ENCODE measurements at regions not wholly inside any gene's neighbourhood (a gene's known extent, or its start where the extent isn't known, plus 50 kb on each side); places are given as distances from the start of the nearest gene placed in this dataset.

GRCh38 chr4:116070283-116070682 is 956.9 kb upstream of the NDST4 start:
- DNase-seq (ENCODE audit: low read depth in 2 of 2), result peak in 1 of 2 donors; percentile 20
- Histone ChIP-seq H3K79me2 (ENCODE audit: control insufficient read depth, insufficient read depth, low read length) (no peaks in the 10 kb centered on the region), H3K4me2 (ENCODE audit: extremely low read depth, insufficient read depth, low read length) (no peak overlapping the region), H3K27ac (ENCODE audit: insufficient read depth, low read length) (no peak overlapping the region), H2AFZ (ENCODE audit: low read length) (no peak overlapping the region), H3K9me3 (ENCODE audit: control insufficient read depth, insufficient read depth, low read depth, low read length) (no peaks in the 10 kb centered on the region), H4K20me1 (ENCODE audit: control insufficient read depth, extremely low read depth, insufficient read depth, low read length) (no peaks in the 10 kb centered on the region), H3K4me3 (replicated peaks in 1 of 4; ENCODE audit: control extremely low read depth in 1 of 4, insufficient read depth in 1 of 4, low read depth in 3 of 4, low read length in 4 of 4) (no peak overlapping the region), H3K27me3 (ENCODE audit: control insufficient read depth, insufficient read depth, low read length) (no peaks in the 10 kb centered on the region), H3K4me1 (ENCODE audit: control insufficient read depth, extremely low read depth, insufficient read depth, low read length) (no peaks in the 10 kb centered on the region), H3K36me3 (ENCODE audit: control insufficient read depth, insufficient read depth, low read length) (no peaks in the 10 kb centered on the region), H3K9ac (ENCODE audit: insufficient read depth, low read length) (no peak overlapping the region)
- TF ChIP-seq EZH2 (IDR thresholded peaks at IDR 0.05; ENCODE audit: low read length, missing control alignments) (no peak), CTCF (conservative IDR thresholded peaks at IDR 0.05 in 1 of 2, IDR thresholded peaks at IDR 0.05 in 1 of 2; ENCODE audit: low read depth in 1 of 2, low read length in 2 of 2) (no peak)

GRCh38 chr4:116066711-116067245 is 953.4 kb upstream of the NDST4 start:
- no peaks in the 10 kb centered on the region for H4K20me1 ChIP-seq (ENCODE audit: control insufficient read depth, extremely low read depth, insufficient read depth, low read length)
- TF ChIP-seq EZH2 (IDR thresholded peaks at IDR 0.05; ENCODE audit: low read length, missing control alignments), result no peak
- no peak for TF ChIP-seq CTCF (conservative IDR thresholded peaks at IDR 0.05 in 1 of 2, IDR thresholded peaks at IDR 0.05 in 1 of 2; ENCODE audit: low read depth in 1 of 2, low read length in 2 of 2)
- H3K9me3 ChIP-seq (ENCODE audit: control insufficient read depth, insufficient read depth, low read depth, low read length), result no peaks in the 10 kb centered on the region
- no peaks in the 10 kb centered on the region for H3K79me2 ChIP-seq (ENCODE audit: control insufficient read depth, insufficient read depth, low read length)
- no peak overlapping the region for H3K4me2 ChIP-seq (ENCODE audit: extremely low read depth, insufficient read depth, low read length)
- no peaks in the 10 kb centered on the region for H3K36me3 ChIP-seq (ENCODE audit: control insufficient read depth, insufficient read depth, low read length)
- DNase-seq (ENCODE audit: low read depth in 2 of 2), result no peak
- no peaks in the 10 kb centered on the region for H3K4me1 ChIP-seq (ENCODE audit: control insufficient read depth, extremely low read depth, insufficient read depth, low read length)
- H2AFZ ChIP-seq (ENCODE audit: low read length), result no peak overlapping the region
- no peak overlapping the region for H3K9ac ChIP-seq (ENCODE audit: insufficient read depth, low read length)
- no peaks in the 10 kb centered on the region for H3K27me3 ChIP-seq (ENCODE audit: control insufficient read depth, insufficient read depth, low read length)
- no peak overlapping the region for H3K4me3 ChIP-seq (replicated peaks in 1 of 4; ENCODE audit: control extremely low read depth in 1 of 4, insufficient read depth in 1 of 4, low read depth in 3 of 4, low read length in 4 of 4)
- H3K27ac ChIP-seq (ENCODE audit: insufficient read depth, low read length), result no peak overlapping the region

- Histone ChIP-seq H4K20me1 (ENCODE audit: control insufficient read depth, extremely low read depth, insufficient read depth, low read length) (no peaks in the 10 kb centered on the region), H3K9ac (ENCODE audit: insufficient read depth, low read length) (no peak overlapping the region), H3K4me2 (ENCODE audit: extremely low read depth, insufficient read depth, low read length) (no peak overlapping the region), H2AFZ (ENCODE audit: low read length) (no peak overlapping the region), H3K27ac (ENCODE audit: insufficient read depth, low read length) (no peak overlapping the region), H3K4me3 (replicated peaks in 1 of 4; ENCODE audit: control extremely low read depth in 1 of 4, insufficient read depth in 1 of 4, low read depth in 3 of 4, low read length in 4 of 4) (no peak overlapping the region), H3K36me3 (ENCODE audit: control insufficient read depth, insufficient read depth, low read length) (no peaks in the 10 kb centered on the region), H3K9me3 (ENCODE audit: control insufficient read depth, insufficient read depth, low read depth, low read length) (no peaks in the 10 kb centered on the region), H3K27me3 (ENCODE audit: control insufficient read depth, insufficient read depth, low read length) (no peaks in the 10 kb centered on the region), H3K4me1 (ENCODE audit: control insufficient read depth, extremely low read depth, insufficient read depth, low read length) (no peaks in the 10 kb centered on the region), H3K79me2 (ENCODE audit: control insufficient read depth, insufficient read depth, low read length) (no peaks in the 10 kb centered on the region)
- DNase-seq (ENCODE audit: low read depth in 2 of 2), result no peak
- no peak for TF ChIP-seq CTCF (conservative IDR thresholded peaks at IDR 0.05 in 1 of 2, IDR thresholded peaks at IDR 0.05 in 1 of 2; ENCODE audit: low read depth in 1 of 2, low read length in 2 of 2)
- TF ChIP-seq EZH2 (IDR thresholded peaks at IDR 0.05; ENCODE audit: low read length, missing control alignments), result no peak
Measured at GRCh38 chr4:116064331-116064730, 950.9 kb upstream of the NDST4 start.
